GM19238 (cell line): ENCODE measurements at regions not wholly inside any gene's neighbourhood (a gene's known extent, or its start where the extent isn't known, plus 50 kb on each side); places are given as distances from the start of the nearest gene placed in this dataset.
"Not testable (repeated sequence)": the region's sequence is repeated elsewhere in the genome, so short reads cannot be mapped to it uniquely, and the experiment has no call there.

Experiments
- DNase-seq: peaks from one replicate; pipeline ENCODE4 v3.0.0; 2011; ENCODE audit warnings: low spot score; ENCODE audit not compliant: insufficient read length

- DNase-seq = no peak
These were observed 58.9 kb downstream of the DHRS2 start for GRCh38 chr14:23694949-23695663.

- no peak for DNase-seq
These were observed 59.5 kb downstream of the DHRS2 start for GRCh38 chr14:23695664-23695999.

- DNase-seq = no peak
These were observed 60.6 kb downstream of the DHRS2 start for GRCh38 chr14:23696701-23697239.

GRCh38 chr14:23697680-23698079 lies 61.5 kb downstream of the DHRS2 start:
- DNase-seq = no peak

- no peak for DNase-seq
These were observed 66.7 kb downstream of the DHRS2 start for GRCh38 chr14:23702656-23703426.

- no peak for DNase-seq
These were observed 68.7 kb downstream of the DHRS2 start for GRCh38 chr14:23704890-23705289.

- DNase-seq = no peak
These were observed 71.3 kb downstream of the DHRS2 start for GRCh38 chr14:23707415-23707814.

- no peak for DNase-seq
These were observed 72.2 kb downstream of the DHRS2 start for GRCh38 chr14:23708343-23708742.

GRCh38 chr14:23709923-23710322 lies 73.8 kb downstream of the DHRS2 start:
- no peak for DNase-seq

GRCh38 chr14:23712287-23712686 lies 76.1 kb downstream of the DHRS2 start:
- DNase-seq = no peak

GRCh38 chr14:23719225-23719985 lies 83.2 kb downstream of the DHRS2 start:
- no peak for DNase-seq

- no peak for DNase-seq
These were observed 86.5 kb downstream of the DHRS2 start for GRCh38 chr14:23722675-23723074.

- no peak for DNase-seq
These were observed 87.7 kb downstream of the DHRS2 start for GRCh38 chr14:23723911-23724310.

- no peak for DNase-seq
These were observed 89.4 kb downstream of the DHRS2 start for GRCh38 chr14:23725528-23725927.

GRCh38 chr14:23725980-23726710 lies 90.0 kb downstream of the DHRS2 start:
- no peak for DNase-seq

GRCh38 chr14:23727566-23728335 lies 91.6 kb downstream of the DHRS2 start:
- DNase-seq = peak; percentile 21

GRCh38 chr14:23728791-23729190 lies 92.6 kb downstream of the DHRS2 start:
- no peak for DNase-seq

GRCh38 chr14:23729720-23730387 lies 93.7 kb downstream of the DHRS2 start:
- DNase-seq = no peak

GRCh38 chr14:23735394-23735793 lies 99.2 kb downstream of the DHRS2 start:
- DNase-seq = no peak

- DNase-seq = not testable (repeated sequence)
These were observed 108.2 kb downstream of the DHRS2 start for GRCh38 chr14:23744368-23744767.
